Mammary epithelial cell (primary cell): ENCODE measurements at regions not wholly inside any gene's neighbourhood (a gene's known extent, or its start where the extent isn't known, plus 50 kb on each side); places are given as distances from the start of the nearest gene placed in this dataset.

Source experiments
- CTCF ChIP-seq, 2 donors: IDR thresholded peaks in 1 of 2; conservative IDR thresholded peaks in 1 of 2; 2 replicates each; pipeline ENCODE4 v1.5.1; 2011 to 2012; ENCODE audit warnings: inconsistent platforms in 2 of 2, low read length in 2 of 2, mild to moderate bottlenecking in 2 of 2, control low read depth in 1 of 2, low read depth in 1 of 2; ENCODE audit not compliant: insufficient read depth in 1 of 2; ENCODE audit errors: extremely low read depth in 1 of 2
- EZH2 ChIP-seq: IDR thresholded peaks from 2 replicates; pipeline ENCODE4 v1.6.1; 2012; ENCODE audit warnings: low read length, inconsistent platforms, borderline replicate concordance

GRCh38 chr1:83807231-83807630 is 191.7 kb downstream of the TTLL7 start:
- TF ChIP-seq CTCF (conservative IDR thresholded peaks at IDR 0.05 in 1 of 2, IDR thresholded peaks at IDR 0.05 in 1 of 2; ENCODE audit: extremely low read depth in 1 of 2, insufficient read depth in 1 of 2, low read depth in 1 of 2, low read length in 2 of 2) (no peak), EZH2 (no peak)
